A549 (cell line): ENCODE measurements at regions not wholly inside any gene's neighbourhood (a gene's known extent, or its start where the extent isn't known, plus 50 kb on each side); places are given as distances from the start of the nearest gene placed in this dataset.

Source experiments
- ATAC-seq, 2 experiments: fragments of 200-7000 bp in 1 of 2; fragments of >200 bp in 1 of 2; cut with Nextera tagmentation in 1 of 2; cut with Tn5 transposase in 1 of 2; 3 replicates each; pipeline versions ENCODE4 v1.8.0 to v1.9.1; 2018 to 2020; ENCODE audit warnings: mild to moderate bottlenecking in 1 of 2, moderate library complexity in 1 of 2
- CTCF ChIA-PET: fragments of 300-600 bp; sonication (Branson Sonifier 250); formaldehyde crosslinking; extraction: SDS; loops from one replicate; lab custom pipeline; 2021; ENCODE audit warnings: antibody characterized with exemption, inconsistent platforms; lab: Yijun Ruan, JAX
- POLR2A ChIA-PET: fragments of 350-600 bp; formaldehyde crosslinking; extraction: SDS; loops from one replicate; lab custom pipeline; 2021; ENCODE audit warnings: antibody characterized with exemption, inconsistent platforms; lab: Yijun Ruan, JAX
- DNase-seq, 2 experiments: peaks; one replicate each; pipeline versions ENCODE4 v3.0.0 to v3.0.0-alpha.2; 2011 to 2016; ENCODE audit warnings: low read depth in 1 of 2, low spot score in 1 of 2
- FAIRE-seq: peaks from 2 replicates; lab custom pipeline; 2011; peaks lifted over from hg19 to GRCh38; lab: Jason Lieb, UNC
- H3K27ac ChIP-seq, 2 experiments: fragments of >200 bp; sonication (Bioruptor Twin); formaldehyde crosslinking; 3 replicates each; pipeline ENCODE4 v1.5.1; 2016 to 2017
- H3K4me1 ChIP-seq: fragments of >200 bp; sonication (Bioruptor Twin); formaldehyde crosslinking; 3 replicates; pipeline ENCODE4 v1.6.1; 2016
- H3K4me2 ChIP-seq: fragments of >200 bp; sonication (Bioruptor Twin); formaldehyde crosslinking; 3 replicates; pipeline ENCODE4 v1.6.1; 2016
- H3K4me3 ChIP-seq: fragments of >200 bp; sonication (Bioruptor Twin); formaldehyde crosslinking; 3 replicates; pipeline ENCODE4 v1.5.1; 2016
- H3K9me3 ChIP-seq: fragments of >200 bp; sonication (Bioruptor Twin); formaldehyde crosslinking; 3 replicates; pipeline ENCODE4 v1.6.1; 2016
- CBX8 ChIP-seq: fragments of 200-600 bp; sonication (generic); IDR thresholded peaks from 2 replicates; pipeline ENCODE4 v1.6.1; 2016
- CEBPB ChIP-seq, 2 experiments: fragments of >200 bp in 1 of 2; sonication (Bioruptor Twin) in 1 of 2; formaldehyde crosslinking in 1 of 2; IDR thresholded peaks; 2 replicates each; pipeline ENCODE4 v1.6.1; 2012 to 2016
- CHD2 ChIP-seq: fragments of 150-350 bp; IDR thresholded peaks from 2 replicates; pipeline ENCODE4 v1.6.1; 2014; ENCODE audit warnings: low read length; ENCODE audit not compliant: partially characterized antibody
- EP300 ChIP-seq, 2 experiments: fragments of >200 bp; sonication (Bioruptor Twin); formaldehyde crosslinking; IDR thresholded peaks; 2 replicates in 1 of 2; 3 replicates in 1 of 2; pipeline ENCODE4 v1.6.1; 2016 to 2017
- ESRRA ChIP-seq: fragments of 150-350 bp; IDR thresholded peaks from 2 replicates; pipeline ENCODE4 v1.6.1; 2014; ENCODE audit warnings: mild to moderate bottlenecking, low read length, borderline replicate concordance
- FOSL2 ChIP-seq, 2 experiments: fragments of 450-650 bp in 1 of 2; fragments of >200 bp in 1 of 2; sonication (Bioruptor Twin) in 1 of 2; formaldehyde crosslinking; IDR thresholded peaks; 2 replicates each; pipeline versions ENCODE4 v1.5.0 to v1.6.1; 2016 to 2020; ENCODE audit warnings: mild to moderate bottlenecking in 1 of 2, moderate library complexity in 1 of 2
- HDAC2 ChIP-seq: fragments of 200-600 bp; sonication (generic); IDR thresholded peaks from 2 replicates; pipeline ENCODE4 v1.6.1; 2016
- HOXB13 ChIP-seq: fragments of 250-450 bp; sonication (Bioruptor Pico); IDR thresholded peaks from 2 replicates; pipeline ENCODE4 v1.5.0; 2020; ENCODE audit warnings: low read depth, mild to moderate bottlenecking, moderate library complexity
- HOXB5 ChIP-seq: fragments of 250-450 bp; sonication (Bioruptor Pico); IDR thresholded peaks from 2 replicates; pipeline ENCODE4 v1.5.0; 2020; ENCODE audit warnings: mild to moderate bottlenecking, moderate library complexity
- JUN ChIP-seq, 2 experiments: fragments of >200 bp; sonication (Bioruptor Twin); formaldehyde crosslinking; IDR thresholded peaks; 2 replicates in 1 of 2; 3 replicates in 1 of 2; pipeline ENCODE4 v1.6.1; 2016 to 2017
- JUNB ChIP-seq: fragments of >200 bp; sonication (Bioruptor Twin); formaldehyde crosslinking; IDR thresholded peaks from 2 replicates; pipeline ENCODE4 v1.6.1; 2016
- MAZ ChIP-seq: fragments of 150-350 bp; IDR thresholded peaks from 2 replicates; pipeline ENCODE4 v1.6.1; 2014; ENCODE audit warnings: antibody characterized with exemption, low read depth, low read length, borderline replicate concordance
- NR3C1 ChIP-seq: fragments of >200 bp; sonication (Bioruptor Twin); formaldehyde crosslinking; IDR thresholded peaks from 3 replicates; pipeline ENCODE4 v1.6.1; 2017
- POLR2AphosphoS2 ChIP-seq: conservative IDR thresholded peaks from 2 replicates; pipeline ENCODE4 v1.6.1; 2012; ENCODE audit warnings: low read length, improper control_type of control experiment, inconsistent platforms
- RCOR1 ChIP-seq: fragments of 150-350 bp; IDR thresholded peaks from 2 replicates; pipeline ENCODE4 v1.6.1; 2014; ENCODE audit warnings: antibody characterized with exemption, low read length, low read depth
- RNF2 ChIP-seq: fragments of 200-600 bp; sonication (generic); IDR thresholded peaks from 2 replicates; pipeline ENCODE4 v1.6.1; 2016; ENCODE audit warnings: low read depth, mild to moderate bottlenecking, antibody characterized with exemption, moderate library complexity, borderline replicate concordance
- TFCP2L1 ChIP-seq: fragments of 250-450 bp; sonication (Bioruptor Pico); IDR thresholded peaks from 2 replicates; pipeline ENCODE4 v1.5.0; 2021; ENCODE audit warnings: mild to moderate bottlenecking
- ZFP36 ChIP-seq: fragments of 450-650 bp; IDR thresholded peaks from 2 replicates; pipeline ENCODE4 v1.6.1; 2014; ENCODE audit warnings: borderline replicate concordance; ENCODE audit not compliant: partially characterized antibody
- WGBS: methylation state at CpG from one replicate; pipeline ENCODE4 v1.1.6; 2017; ENCODE audit errors: missing lambda C conversion rate; 5-methylcytosine and 5-hydroxymethylcytosine counted together
- TF ChIP-seq, protein P1 (sequence below): IDR thresholded peaks from 2 replicates; pipeline ENCODE4 v1.6.1; 2012; ENCODE audit warnings: low read depth, borderline replicate concordance
- TF ChIP-seq, protein P2 (sequence below): fragments of 250-450 bp; sonication (Bioruptor Pico); IDR thresholded peaks from 2 replicates; pipeline ENCODE4 v1.5.0; 2020; ENCODE audit warnings: low read depth, mild to moderate bottlenecking, moderate library complexity
- TF ChIP-seq, protein P3 (sequence below): fragments of 150-350 bp; IDR thresholded peaks from 2 replicates; pipeline ENCODE4 v1.6.1; 2014; ENCODE audit warnings: low read depth, mild to moderate bottlenecking, low read length

DNA sequence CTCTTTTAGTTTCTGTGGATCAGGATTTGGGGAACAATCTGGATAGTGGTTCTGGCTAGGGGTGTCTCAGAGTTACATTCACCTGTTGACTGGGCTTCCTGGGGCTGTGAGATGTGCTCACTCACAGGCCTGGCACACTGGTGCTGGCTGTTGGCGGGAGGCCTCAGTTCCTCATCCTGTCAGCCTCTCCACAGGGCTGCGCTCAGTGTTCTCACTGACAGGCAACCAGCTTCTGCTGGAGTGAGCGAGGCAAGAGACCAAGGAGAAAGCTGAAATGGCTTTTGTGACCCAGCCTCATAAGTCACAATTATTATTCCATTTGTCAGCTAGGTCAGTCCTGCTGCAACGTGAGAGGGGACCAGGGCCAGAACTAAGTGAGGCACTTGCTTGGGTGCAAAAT, 180.6 kb upstream of the GLI2 start:
- WGBS = 69% methylated on average over 4 of the region's 4 CpGs
- no peak for FAIRE-seq
- H3K27ac ChIP-seq = no peak overlapping the region
- POLR2A ChIA-PET = no interaction called here
- no peak for ATAC-seq
- CTCF ChIA-PET = interaction anchor here (0.9 to 8.7 kb wide), 6 partner anchors 10 to 525 kb away, joined by 3 to 101 read pairs (median 3); partner anchors contain the start of gene INHBB
- TF ChIP-seq HOXB5 (CRISPR knock-in tag) = no peak
- no peak overlapping the region for H3K4me2 ChIP-seq
- H3K9me3 ChIP-seq = no peaks in the 10 kb centered on the region
- no peak for DNase-seq
- H3K4me3 ChIP-seq = no peak overlapping the region
- H3K4me1 ChIP-seq = peaks cover 5% of the 10 kb centered on the region

DNA sequence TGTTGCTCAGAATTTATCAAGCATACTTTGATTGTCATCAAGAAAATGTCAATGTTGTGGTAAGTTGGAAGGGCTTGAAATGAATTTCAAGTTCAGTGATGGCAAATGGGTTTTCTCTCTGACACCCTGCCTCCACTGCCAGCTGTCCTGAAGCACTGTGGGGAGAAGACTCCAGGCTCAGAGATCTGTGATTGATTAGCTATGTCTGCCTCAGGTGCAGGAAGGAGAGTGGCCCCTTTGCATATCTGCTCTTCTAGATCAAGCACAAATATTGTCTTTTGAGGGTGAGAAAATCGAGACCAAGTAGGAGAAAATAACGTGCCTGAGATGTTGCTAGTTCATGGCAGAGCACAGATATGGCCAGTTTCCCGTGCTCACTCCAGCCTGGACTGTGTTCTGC, 178.8 kb upstream of the GLI2 start:
- POLR2A ChIA-PET = no interaction called here
- DNase-seq (no peak), FAIRE-seq (no peak)
- TF ChIP-seq, protein P1, sequence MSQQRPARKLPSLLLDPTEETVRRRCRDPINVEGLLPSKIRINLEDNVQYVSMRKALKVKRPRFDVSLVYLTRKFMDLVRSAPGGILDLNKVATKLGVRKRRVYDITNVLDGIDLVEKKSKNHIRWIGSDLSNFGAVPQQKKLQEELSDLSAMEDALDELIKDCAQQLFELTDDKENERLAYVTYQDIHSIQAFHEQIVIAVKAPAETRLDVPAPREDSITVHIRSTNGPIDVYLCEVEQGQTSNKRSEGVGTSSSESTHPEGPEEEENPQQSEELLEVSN = no peak
- TF ChIP-seq, all 56 proteins: peak for 0
- CTCF ChIA-PET = interaction anchor here (0.9 to 1.8 kb wide), 2 partner anchors 114 to 213 kb away, joined by 3 read pairs; no protein-coding TSS in a partner anchor
- no peak overlapping the region for H3K4me3 ChIP-seq
- peaks cover 5% of the 10 kb centered on the region for H3K4me1 ChIP-seq
- no peak for ATAC-seq
- no peak overlapping the region for H3K4me2 ChIP-seq
- H3K27ac ChIP-seq = no peak overlapping the region
- WGBS = 4% methylated on average over 3 of the region's 3 CpGs
- H3K9me3 ChIP-seq = no peaks in the 10 kb centered on the region

DNA sequence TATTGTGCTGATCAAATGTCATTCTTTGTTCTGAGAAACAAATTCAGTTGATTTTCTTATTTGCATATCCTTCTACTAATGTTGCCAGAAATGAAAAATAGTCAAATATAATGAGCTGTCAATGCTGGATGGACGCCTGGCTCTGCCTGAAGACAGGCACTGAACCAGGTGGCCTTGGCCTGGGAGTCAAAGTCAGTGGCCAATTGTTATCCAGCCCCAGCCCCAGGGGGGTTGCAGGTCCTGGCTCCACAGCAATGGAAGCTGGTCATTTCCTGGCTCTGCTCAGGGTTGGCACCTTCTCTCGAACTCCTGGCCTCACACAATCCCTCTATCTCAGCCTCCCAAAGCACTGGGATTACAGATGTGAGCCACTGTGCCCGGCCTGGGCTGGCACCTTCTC, 176.8 kb upstream of the GLI2 start:
- DNase-seq (no peak), FAIRE-seq (no peak)
- Histone ChIP-seq H3K4me2 (no peak overlapping the region), H3K4me1 (no peaks in the 10 kb centered on the region)
- no peak for TF ChIP-seq POLR2AphosphoS2
- no peak for TF ChIP-seq RCOR1
- no peak for TF ChIP-seq HOXB13 (CRISPR knock-in tag)
- no peak for TF ChIP-seq JUN (IDR thresholded peaks at IDR 0.05)
- TF ChIP-seq, protein P2, sequence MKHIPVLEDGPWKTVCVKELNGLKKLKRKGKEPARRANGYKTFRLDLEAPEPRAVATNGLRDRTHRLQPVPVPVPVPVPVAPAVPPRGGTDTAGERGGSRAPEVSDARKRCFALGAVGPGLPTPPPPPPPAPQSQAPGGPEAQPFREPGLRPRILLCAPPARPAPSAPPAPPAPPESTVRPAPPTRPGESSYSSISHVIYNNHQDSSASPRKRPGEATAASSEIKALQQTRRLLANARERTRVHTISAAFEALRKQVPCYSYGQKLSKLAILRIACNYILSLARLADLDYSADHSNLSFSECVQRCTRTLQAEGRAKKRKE (CRISPR knock-in tag) = no peak
- TF ChIP-seq CHD2 = no peak
- no peak for TF ChIP-seq EP300 (IDR thresholded peaks at IDR 0.05)
- TF ChIP-seq, protein P3, sequence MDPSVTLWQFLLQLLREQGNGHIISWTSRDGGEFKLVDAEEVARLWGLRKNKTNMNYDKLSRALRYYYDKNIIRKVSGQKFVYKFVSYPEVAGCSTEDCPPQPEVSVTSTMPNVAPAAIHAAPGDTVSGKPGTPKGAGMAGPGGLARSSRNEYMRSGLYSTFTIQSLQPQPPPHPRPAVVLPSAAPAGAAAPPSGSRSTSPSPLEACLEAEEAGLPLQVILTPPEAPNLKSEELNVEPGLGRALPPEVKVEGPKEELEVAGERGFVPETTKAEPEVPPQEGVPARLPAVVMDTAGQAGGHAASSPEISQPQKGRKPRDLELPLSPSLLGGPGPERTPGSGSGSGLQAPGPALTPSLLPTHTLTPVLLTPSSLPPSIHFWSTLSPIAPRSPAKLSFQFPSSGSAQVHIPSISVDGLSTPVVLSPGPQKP = no peak
- no peak for TF ChIP-seq ZFP36
- no peak for TF ChIP-seq FOSL2 (IDR thresholded peaks at IDR 0.05)
- TF ChIP-seq FOSL2 (CRISPR knock-in tag; IDR thresholded peaks at IDR 0.05) = no peak
- TF ChIP-seq NR3C1 = no peak
- TF ChIP-seq CBX8 = no peak
- no peak for TF ChIP-seq HDAC2
- TF ChIP-seq TFCP2L1 = no peak
- no peak for TF ChIP-seq CEBPB (IDR thresholded peaks at IDR 0.05)
- TF ChIP-seq RNF2 = no peak
- TF ChIP-seq JUNB = no peak
- TF ChIP-seq MAZ = no peak
- no peak for TF ChIP-seq ESRRA
- TF ChIP-seq, all 56 proteins: peak for 0
- ATAC-seq = no peak
- Histone ChIP-seq H3K27ac (no peak overlapping the region), H3K4me3 (no peak overlapping the region), H3K9me3 (no peaks in the 10 kb centered on the region)
- 47% methylated on average over 3 of the region's 3 CpGs for WGBS
- CTCF ChIA-PET = interaction anchor here (2.7 kb wide), 1 partner anchor 216 kb away, joined by 10 read pairs; no protein-coding TSS in a partner anchor
- POLR2A ChIA-PET = no interaction called here
